ENCODE measurements at regions not wholly inside any gene's neighbourhood (a gene's known extent, or its start where the extent isn't known, plus 50 kb on each side); places are given as distances from the start of the nearest gene placed in this dataset.

DNA sequence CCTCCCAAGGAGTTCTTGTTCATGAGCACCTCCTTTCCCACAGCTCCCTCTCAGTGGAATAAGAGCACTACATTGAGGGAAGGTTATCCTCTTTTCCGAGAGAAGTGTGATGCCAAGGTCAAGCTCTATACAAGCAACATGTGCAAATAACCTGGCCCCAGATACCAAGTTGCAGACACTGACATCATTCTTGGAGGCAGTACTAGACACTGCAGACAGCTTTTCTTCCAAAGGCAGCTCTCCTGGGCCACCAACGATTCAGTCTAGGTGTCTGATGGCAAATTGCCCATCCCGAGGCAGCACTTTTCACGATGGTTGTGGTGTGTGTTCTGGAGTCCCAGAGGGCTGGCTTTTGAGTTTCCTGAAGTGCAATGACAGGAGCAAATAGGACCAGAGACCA is 384.9 kb downstream of the TLL1 start:
- Histone ChIP-seq H3K4me1 (no peaks in the 10 kb centered on the region), H3K4me3 (no peak overlapping the region), H3K27ac (no peak overlapping the region), H3K9me3 (no peaks in the 10 kb centered on the region), H3K36me3 (ENCODE audit: low read depth, missing control alignments) (no peaks in the 10 kb centered on the region), H3K27me3 (no peaks in the 10 kb centered on the region)
- no peak for DNase-seq
- WGBS, 2 donors, result 62 to 67% methylated on average over 4 of the region's 4 CpGs
- intact Hi-C loops (cut with DNase I; ENCODE audit: low total_unique reads), result no loop called here
- no peak for TF ChIP-seq POLR2A (IDR thresholded peaks at IDR 0.05)
- TF ChIP-seq, protein P1, sequence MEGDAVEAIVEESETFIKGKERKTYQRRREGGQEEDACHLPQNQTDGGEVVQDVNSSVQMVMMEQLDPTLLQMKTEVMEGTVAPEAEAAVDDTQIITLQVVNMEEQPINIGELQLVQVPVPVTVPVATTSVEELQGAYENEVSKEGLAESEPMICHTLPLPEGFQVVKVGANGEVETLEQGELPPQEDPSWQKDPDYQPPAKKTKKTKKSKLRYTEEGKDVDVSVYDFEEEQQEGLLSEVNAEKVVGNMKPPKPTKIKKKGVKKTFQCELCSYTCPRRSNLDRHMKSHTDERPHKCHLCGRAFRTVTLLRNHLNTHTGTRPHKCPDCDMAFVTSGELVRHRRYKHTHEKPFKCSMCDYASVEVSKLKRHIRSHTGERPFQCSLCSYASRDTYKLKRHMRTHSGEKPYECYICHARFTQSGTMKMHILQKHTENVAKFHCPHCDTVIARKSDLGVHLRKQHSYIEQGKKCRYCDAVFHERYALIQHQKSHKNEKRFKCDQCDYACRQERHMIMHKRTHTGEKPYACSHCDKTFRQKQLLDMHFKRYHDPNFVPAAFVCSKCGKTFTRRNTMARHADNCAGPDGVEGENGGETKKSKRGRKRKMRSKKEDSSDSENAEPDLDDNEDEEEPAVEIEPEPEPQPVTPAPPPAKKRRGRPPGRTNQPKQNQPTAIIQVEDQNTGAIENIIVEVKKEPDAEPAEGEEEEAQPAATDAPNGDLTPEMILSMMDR (IDR thresholded peaks at IDR 0.05), result no peak

DNA sequence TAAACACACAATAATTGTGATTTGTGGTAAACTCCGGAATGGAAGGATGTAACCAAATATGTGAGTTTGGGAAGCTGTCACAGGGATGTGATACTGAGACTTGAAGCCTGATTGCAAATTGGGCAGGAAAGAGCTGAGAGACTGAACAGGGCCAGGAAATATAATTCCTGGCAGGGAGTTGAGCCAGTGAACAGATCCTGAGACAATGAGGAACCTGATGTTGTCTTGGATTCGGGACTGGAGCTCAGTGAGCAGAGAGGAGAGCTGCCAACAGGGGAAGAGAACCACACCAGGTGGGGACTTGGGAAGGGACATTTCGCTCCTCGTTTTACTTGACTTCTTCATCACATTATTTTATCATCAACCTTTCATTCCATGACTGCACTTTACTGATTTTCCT is 386.0 kb downstream of the TLL1 start:
- no peaks in the 10 kb centered on the region for H3K27me3 ChIP-seq
- 72 to 81% methylated on average over 4 of the region's 4 CpGs for WGBS, 2 donors

DNA sequence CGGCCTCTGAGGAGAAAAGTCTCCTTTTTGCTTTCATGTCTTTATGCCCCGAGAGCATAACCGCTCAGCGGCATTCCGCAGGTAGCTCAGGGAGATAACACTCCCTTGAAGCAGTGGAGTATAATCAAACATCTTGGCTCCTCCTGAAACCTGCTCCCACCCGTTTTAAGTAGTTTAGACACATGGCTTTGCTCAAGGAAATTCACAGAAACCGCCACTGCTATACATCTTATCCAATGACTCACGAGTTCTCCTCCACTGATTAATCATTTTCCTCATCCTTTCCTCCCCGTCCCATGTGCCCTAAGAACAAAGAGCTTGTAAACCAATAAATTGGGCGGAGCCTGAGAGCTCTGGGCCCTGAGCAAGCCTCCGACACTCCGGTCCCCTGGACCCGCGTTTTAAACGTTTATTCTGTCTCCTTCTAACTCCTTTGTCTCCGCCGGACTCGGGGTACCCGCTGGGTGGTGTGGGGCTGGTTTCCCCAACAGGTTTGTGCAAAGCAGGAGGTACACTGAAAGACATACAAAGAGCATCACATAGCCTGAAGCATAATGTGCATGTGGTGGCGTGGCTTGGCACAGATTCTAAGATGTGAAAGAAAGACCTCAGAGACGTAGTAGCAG is 401.2 kb downstream of the TLL1 start:
- no peaks in the 10 kb centered on the region for H3K4me1 ChIP-seq
- DNase-seq, result no peak
- H3K27me3 ChIP-seq, result no peaks in the 10 kb centered on the region
- no peak overlapping the region for H3K27ac ChIP-seq
- WGBS, 2 donors, result 66 to 69% methylated on average over 21 of the region's 21 CpGs
- H3K36me3 ChIP-seq (ENCODE audit: low read depth, missing control alignments), result no peaks in the 10 kb centered on the region
- intact Hi-C loops (cut with DNase I; ENCODE audit: low total_unique reads), result no loop called here
- H3K4me3 ChIP-seq, result no peak overlapping the region
- H3K9me3 ChIP-seq, result no peaks in the 10 kb centered on the region
- no peak for TF ChIP-seq POLR2A (IDR thresholded peaks at IDR 0.05)
- TF ChIP-seq, protein P1 (IDR thresholded peaks at IDR 0.05), result no peak

More for the DNA sequence above, 386.0 kb downstream of the TLL1 start:
- H3K27ac ChIP-seq, result no peak overlapping the region
- intact Hi-C loops (cut with DNase I; ENCODE audit: low total_unique reads), result no loop called here
- H3K36me3 ChIP-seq (ENCODE audit: low read depth, missing control alignments), result no peaks in the 10 kb centered on the region
- H3K9me3 ChIP-seq, result no peaks in the 10 kb centered on the region
- no peak for DNase-seq
- H3K4me1 ChIP-seq, result no peaks in the 10 kb centered on the region
- TF ChIP-seq, protein P1 (IDR thresholded peaks at IDR 0.05), result no peak
- no peak for TF ChIP-seq POLR2A (IDR thresholded peaks at IDR 0.05)
- H3K4me3 ChIP-seq, result no peak overlapping the region

DNA sequence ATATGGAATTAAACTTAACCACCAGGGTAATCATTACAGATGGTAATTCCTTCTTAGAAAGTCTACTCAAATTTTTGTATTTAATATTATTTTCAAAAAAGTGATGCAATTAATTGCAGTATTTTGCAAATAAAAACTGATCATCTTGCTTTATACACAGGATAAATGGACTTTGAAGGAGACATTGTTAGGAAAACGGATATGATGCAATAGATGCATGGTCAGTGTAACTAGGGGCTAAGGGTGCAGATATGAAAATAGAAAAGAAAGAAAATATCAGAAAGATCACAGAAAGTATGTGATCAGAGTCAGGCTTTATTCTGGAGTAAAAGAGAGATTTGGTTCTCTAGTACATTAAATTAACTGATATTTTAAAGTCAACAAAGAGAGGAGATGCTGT is 401.7 kb downstream of the TLL1 start:
- no peaks in the 10 kb centered on the region for H3K27me3 ChIP-seq
- intact Hi-C loops (cut with DNase I; ENCODE audit: low total_unique reads), result no loop called here

More for the DNA sequence above, 401.7 kb downstream of the TLL1 start:
- no peak overlapping the region for H3K4me3 ChIP-seq
- DNase-seq, result no peak
- TF ChIP-seq, protein P1 (IDR thresholded peaks at IDR 0.05), result no peak
- no peak for TF ChIP-seq POLR2A (IDR thresholded peaks at IDR 0.05)
- H3K9me3 ChIP-seq, result no peaks in the 10 kb centered on the region
- H3K36me3 ChIP-seq (ENCODE audit: low read depth, missing control alignments), result no peaks in the 10 kb centered on the region
- WGBS, 2 donors, result 60 to 62% methylated on average over 1 of the region's 1 CpG
- H3K4me1 ChIP-seq, result no peaks in the 10 kb centered on the region
- H3K27ac ChIP-seq, result no peak overlapping the region

All from testis (tissue), 2 donors.